T-helper 2 cell treated with Interferon-gamma antibody and Interleukin-4, amounts not matched to agents 5 μg/mL and 100 μg/mL, for 36 hours (primary cell): ENCODE measurements at regions not wholly inside any gene's neighbourhood (a gene's known extent, or its start where the extent isn't known, plus 50 kb on each side); places are given as distances from the start of the nearest gene placed in this dataset.

ENCODE experiments used
- DNase-seq: peaks from one replicate; pipeline ENCODE4 v3.0.0; 2021; ENCODE audit warnings: low spot score
- H3K27ac Mint-ChIP-seq: one replicate; pipeline ENCODE4 v1.8.0; 2021; ENCODE audit warnings: mild to moderate bottlenecking, mixed read lengths
- H3K27me3 Mint-ChIP-seq: one replicate; pipeline ENCODE4 v1.8.0; 2021; ENCODE audit warnings: low read depth, mixed read lengths
- H3K36me3 Mint-ChIP-seq: one replicate; pipeline ENCODE4 v1.8.0; 2021; ENCODE audit warnings: low read depth, mixed read lengths
- H3K4me1 Mint-ChIP-seq: one replicate; pipeline ENCODE4 v1.8.0; 2021; ENCODE audit warnings: low read depth, mixed read lengths
- H3K4me3 Mint-ChIP-seq: one replicate; pipeline ENCODE4 v1.8.0; 2022; ENCODE audit warnings: mild to moderate bottlenecking, moderate library complexity, mixed read lengths
- H3K9me3 Mint-ChIP-seq: one replicate; pipeline ENCODE4 v1.8.0; 2021; ENCODE audit warnings: mixed read lengths

DNA sequence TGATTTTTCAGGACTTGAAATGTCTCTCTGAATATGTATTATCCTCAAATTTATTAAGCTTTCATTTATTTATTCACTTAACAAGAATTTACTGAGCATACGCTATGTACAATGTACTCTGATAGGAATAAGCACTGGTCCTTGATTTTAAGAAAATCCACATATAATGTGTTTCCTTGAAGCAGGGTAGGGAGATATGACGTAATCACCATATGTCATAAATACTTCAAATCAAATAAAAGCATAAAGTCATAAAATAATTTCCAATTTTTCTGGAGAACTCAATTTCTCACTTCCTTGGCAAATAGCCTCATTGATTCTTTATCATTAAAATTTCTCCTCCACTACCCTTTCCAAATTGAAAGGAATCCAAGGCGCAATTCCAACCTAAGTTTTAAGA is 177.8 kb upstream of the GAP43 start:
- H3K27ac Mint-ChIP-seq: no peak overlapping the region
- no peaks in the 10 kb centered on the region for H3K27me3 Mint-ChIP-seq
- H3K36me3 Mint-ChIP-seq: no peaks in the 10 kb centered on the region
- no peaks in the 10 kb centered on the region for H3K4me1 Mint-ChIP-seq
- H3K9me3 Mint-ChIP-seq: no peaks in the 10 kb centered on the region
- DNase-seq: no peak
- H3K4me3 Mint-ChIP-seq: no peak overlapping the region

DNA sequence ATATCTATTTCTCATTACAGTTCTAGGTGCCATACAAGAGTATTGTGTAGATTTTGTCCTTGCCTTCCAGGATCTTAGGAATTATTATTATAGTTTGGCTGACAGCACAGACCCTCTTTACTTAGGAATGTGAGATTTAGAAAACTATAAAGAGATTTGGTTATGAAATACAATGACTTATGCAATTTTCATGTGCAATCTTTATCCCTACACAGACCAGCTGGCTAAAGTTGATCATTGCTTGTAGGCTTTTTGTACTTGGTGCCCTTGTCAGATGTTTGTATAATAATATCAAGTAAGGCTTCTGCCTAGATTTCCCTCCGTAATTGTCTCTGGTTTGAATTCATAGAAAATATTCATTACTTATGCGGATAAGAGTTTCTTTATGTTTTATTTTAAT is 174.5 kb upstream of the GAP43 start:
- H3K9me3 Mint-ChIP-seq: no peaks in the 10 kb centered on the region
- no peaks in the 10 kb centered on the region for H3K27me3 Mint-ChIP-seq
- H3K4me1 Mint-ChIP-seq: no peaks in the 10 kb centered on the region
- no peaks in the 10 kb centered on the region for H3K36me3 Mint-ChIP-seq
- DNase-seq: no peak
- H3K27ac Mint-ChIP-seq: no peak overlapping the region
- no peak overlapping the region for H3K4me3 Mint-ChIP-seq

DNA sequence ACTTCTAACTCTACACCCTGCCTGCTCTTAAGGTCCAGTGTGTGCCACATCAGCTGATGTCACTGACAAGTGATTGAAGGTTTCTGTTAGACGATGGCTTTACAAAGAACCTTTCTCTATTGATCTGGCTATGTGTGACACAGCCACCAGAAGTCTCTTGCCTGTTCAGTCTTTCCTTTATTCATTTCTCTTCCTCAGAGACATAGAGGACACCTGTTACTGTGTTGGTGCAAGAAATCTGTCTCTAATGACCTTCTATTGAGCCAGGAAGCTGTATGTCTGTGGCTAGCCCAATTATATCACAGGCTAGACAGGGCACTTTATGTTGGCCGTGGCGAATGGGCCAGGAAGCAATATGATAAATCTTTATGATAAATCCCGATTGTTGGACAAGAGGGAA is 173.3 kb upstream of the GAP43 start:
- Mint-ChIP-seq H3K27ac (no peak overlapping the region), H3K27me3 (no peaks in the 10 kb centered on the region), H3K36me3 (no peaks in the 10 kb centered on the region), H3K4me3 (no peak overlapping the region), H3K9me3 (no peaks in the 10 kb centered on the region), H3K4me1 (no peaks in the 10 kb centered on the region)
- DNase-seq: no peak

DNA sequence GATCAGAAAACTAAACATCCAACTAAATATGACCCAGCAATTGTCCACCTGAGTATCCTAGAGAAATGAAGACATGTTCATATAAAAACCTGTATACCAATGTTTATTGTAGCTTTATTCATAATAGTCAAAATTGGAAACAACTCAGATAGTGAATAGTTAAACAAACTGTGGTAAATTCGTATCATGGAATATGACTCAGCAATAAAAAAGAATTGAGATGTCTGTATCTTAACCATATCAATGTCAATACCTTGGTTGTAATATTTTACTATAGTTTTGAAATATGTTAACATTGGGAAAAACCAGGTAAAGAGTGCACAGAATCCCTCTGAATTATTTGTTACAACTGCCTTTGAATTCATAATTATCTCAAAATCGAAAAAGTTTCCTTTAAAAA is 159.3 kb upstream of the GAP43 start:
- H3K27ac Mint-ChIP-seq: no peak overlapping the region
- DNase-seq: no peak

DNA sequence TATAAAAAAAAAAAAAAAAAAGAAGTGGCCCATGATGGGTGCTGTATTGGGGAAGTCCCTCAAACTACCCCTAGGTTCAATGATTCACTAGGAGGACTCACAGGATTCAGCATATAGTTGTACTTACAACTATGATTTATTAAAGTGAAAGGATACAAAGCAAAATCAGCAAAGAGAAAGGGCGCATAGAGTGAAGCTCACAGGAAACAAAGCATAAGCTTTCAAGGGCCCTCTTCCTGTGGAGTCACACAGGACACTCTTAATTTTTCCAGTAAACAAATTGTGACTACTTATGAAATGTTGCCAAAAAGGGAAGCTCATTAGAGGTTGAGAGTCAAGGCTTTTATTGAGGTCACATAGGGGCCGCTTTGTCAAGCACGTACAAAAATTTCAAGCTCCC is 153.7 kb upstream of the GAP43 start:
- Mint-ChIP-seq H3K27me3 (no peaks in the 10 kb centered on the region), H3K9me3 (no peaks in the 10 kb centered on the region), H3K4me3 (no peak overlapping the region), H3K27ac (no peak overlapping the region), H3K36me3 (no peaks in the 10 kb centered on the region), H3K4me1 (no peaks in the 10 kb centered on the region)
- DNase-seq: no peak

More for the DNA sequence above, 159.3 kb upstream of the GAP43 start:
- Mint-ChIP-seq H3K9me3 (no peaks in the 10 kb centered on the region), H3K4me3 (no peak overlapping the region), H3K27me3 (no peaks in the 10 kb centered on the region), H3K36me3 (no peaks in the 10 kb centered on the region), H3K4me1 (no peaks in the 10 kb centered on the region)

DNA sequence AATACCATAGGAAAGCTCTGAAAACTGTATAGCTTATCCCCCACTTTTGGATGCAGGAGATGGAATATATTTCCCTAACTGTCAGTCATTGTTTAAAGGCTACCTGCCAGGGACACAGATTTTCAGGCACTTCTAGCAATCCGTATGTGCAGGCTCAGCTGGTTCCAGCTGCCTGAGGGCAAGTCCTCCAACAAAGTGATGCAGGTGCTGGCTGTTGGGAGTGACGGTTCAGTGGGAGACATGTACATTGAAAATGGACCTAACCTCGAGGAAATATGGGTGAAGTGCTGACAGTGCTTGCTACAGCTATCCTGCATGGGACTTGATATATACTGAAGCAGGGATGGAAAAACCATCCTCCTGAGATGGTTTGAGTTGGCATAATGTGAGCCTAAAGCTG is 153.1 kb upstream of the GAP43 start:
- Mint-ChIP-seq H3K9me3 (no peaks in the 10 kb centered on the region), H3K27me3 (no peaks in the 10 kb centered on the region), H3K36me3 (no peaks in the 10 kb centered on the region), H3K4me1 (no peaks in the 10 kb centered on the region), H3K27ac (no peak overlapping the region), H3K4me3 (no peak overlapping the region)
- no peak for DNase-seq

DNA sequence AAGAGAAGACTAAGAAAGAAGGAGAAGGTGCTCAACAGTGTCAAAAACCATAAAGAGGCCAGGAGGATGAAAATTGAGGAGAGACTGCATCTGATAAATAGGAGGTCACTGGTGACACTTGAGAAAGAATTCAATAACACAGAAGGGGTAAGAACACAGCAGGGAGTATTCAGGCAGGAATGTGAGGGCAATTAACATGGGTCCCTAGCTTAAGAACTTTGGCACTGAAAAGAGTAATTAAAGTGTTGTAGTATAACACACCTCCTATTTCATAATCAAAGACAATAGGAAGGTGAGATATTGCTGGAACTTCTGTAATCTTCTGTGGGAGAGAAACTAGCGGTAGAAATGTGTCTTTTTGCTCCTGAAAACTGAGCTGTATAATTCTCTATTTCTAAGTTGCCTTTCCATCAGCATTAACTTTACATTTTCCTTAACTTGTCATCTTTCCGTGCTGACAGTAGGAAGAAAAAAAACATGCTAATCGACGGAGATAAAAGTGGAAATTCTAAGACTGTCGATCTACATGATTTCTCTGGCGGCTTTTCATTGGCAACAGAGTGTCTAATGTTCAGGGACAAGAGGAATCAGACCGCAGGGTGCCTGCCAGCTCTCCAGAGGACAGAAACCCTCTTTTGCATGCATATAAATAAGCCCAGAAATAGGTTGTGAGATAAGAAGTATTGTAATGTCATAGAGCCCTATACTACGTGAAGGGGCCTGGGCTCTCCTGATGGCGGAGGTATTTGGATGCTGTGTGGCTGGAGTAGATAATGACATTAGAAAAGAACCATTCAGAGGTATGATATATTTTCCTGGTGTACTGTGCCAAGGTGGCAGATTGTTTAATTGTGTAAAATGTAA is 147.9 kb upstream of the GAP43 start:
- Mint-ChIP-seq H3K4me3 (no peak overlapping the region), H3K36me3 (no peaks in the 10 kb centered on the region), H3K27me3 (peaks cover 1% of the 10 kb centered on the region), H3K4me1 (no peaks in the 10 kb centered on the region), H3K27ac (no peak overlapping the region), H3K9me3 (no peaks in the 10 kb centered on the region)
- DNase-seq: no peak

DNA sequence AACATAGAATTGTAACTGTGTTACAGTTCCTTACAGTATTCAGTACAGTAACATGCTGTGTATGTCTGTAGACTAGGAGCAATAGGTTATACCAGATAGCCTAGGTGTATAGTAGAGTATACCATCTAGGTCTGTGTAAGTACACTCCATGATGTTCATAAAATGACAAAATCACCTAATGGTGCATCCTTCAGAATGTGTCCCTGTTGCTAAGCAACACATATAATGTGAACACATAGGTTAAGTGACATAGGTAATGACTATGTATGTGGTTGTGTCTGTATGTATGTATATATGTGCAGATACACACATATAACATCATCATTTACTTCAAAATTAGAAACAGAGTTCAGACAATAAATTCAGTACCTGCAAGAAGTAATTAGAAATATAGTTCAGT is 146.8 kb upstream of the GAP43 start:
- no peaks in the 10 kb centered on the region for H3K4me1 Mint-ChIP-seq
- no peaks in the 10 kb centered on the region for H3K9me3 Mint-ChIP-seq
- DNase-seq: no peak
- no peak overlapping the region for H3K4me3 Mint-ChIP-seq
- peaks cover 1% of the 10 kb centered on the region for H3K27me3 Mint-ChIP-seq
- H3K27ac Mint-ChIP-seq: no peak overlapping the region
- no peaks in the 10 kb centered on the region for H3K36me3 Mint-ChIP-seq

DNA sequence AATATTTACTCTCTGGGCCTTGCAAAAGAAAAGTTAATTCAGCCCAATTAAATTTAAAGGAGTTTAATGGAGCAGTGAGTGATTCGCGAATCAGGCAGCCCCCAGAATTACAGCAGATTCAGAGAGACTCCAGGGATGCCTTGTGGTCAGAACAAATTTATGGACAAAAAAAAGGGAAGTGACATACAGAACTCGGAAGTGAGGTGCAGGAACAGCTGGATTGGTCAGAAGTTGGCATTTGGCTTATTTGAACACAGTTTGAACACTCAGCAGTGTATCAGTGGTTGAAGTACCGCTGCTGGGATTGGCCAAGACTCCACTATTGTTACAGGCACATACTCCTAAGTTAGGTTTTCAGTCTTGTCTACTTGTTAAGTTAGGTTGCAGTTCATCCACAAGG is 145.0 kb upstream of the GAP43 start:
- no peak for DNase-seq
- H3K27ac Mint-ChIP-seq: no peak overlapping the region
- H3K4me3 Mint-ChIP-seq: no peak overlapping the region
- peaks cover 1% of the 10 kb centered on the region for H3K27me3 Mint-ChIP-seq
- H3K9me3 Mint-ChIP-seq: no peaks in the 10 kb centered on the region
- no peaks in the 10 kb centered on the region for H3K36me3 Mint-ChIP-seq
- no peaks in the 10 kb centered on the region for H3K4me1 Mint-ChIP-seq

DNA sequence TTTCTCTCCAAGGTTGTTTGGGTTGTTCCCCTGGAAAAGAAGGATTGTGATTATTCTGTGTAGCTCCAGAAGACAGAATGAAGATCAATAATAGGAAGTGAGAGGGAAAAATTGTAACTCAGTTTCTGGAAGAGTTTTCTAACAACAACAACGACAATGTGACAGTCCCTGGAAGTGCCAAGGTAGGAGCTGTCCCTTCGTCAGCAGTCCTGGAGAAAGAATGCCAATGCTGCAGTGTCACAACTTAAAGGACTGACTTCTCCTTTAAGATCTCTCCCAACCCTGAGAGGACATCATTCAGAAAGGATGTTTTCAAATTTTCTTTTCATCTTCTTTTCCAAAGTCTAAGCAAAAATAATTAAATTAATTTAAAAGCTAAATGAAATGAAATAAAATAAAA is 136.4 kb upstream of the GAP43 start:
- H3K36me3 Mint-ChIP-seq: no peaks in the 10 kb centered on the region
- no peaks in the 10 kb centered on the region for H3K4me1 Mint-ChIP-seq
- no peaks in the 10 kb centered on the region for H3K9me3 Mint-ChIP-seq
- H3K27ac Mint-ChIP-seq: no peak overlapping the region
- no peaks in the 10 kb centered on the region for H3K27me3 Mint-ChIP-seq
- H3K4me3 Mint-ChIP-seq: no peak overlapping the region
- DNase-seq: no peak

DNA sequence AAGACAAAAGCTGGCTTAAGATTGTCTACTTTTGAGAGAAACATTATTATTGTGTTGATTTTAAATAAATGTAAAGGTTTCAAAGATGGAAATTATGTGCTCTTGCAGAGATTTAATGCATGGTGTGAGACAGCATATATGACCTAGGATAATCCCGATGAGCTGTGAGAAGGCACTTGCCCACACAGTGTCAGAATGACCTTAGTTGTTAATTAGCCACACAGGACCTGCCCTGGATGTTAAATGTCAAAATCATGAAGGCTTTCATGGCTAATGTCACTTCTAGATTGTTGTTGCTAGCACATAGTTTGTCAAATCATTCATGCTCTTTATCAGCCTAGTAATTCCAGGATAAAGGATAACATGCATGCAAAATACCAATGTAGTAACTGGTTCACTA is 135.3 kb upstream of the GAP43 start:
- Mint-ChIP-seq H3K4me1 (no peaks in the 10 kb centered on the region), H3K4me3 (no peak overlapping the region), H3K27me3 (peaks cover 2% of the 10 kb centered on the region), H3K36me3 (no peaks in the 10 kb centered on the region), H3K27ac (no peak overlapping the region), H3K9me3 (no peaks in the 10 kb centered on the region)
- DNase-seq: no peak

DNA sequence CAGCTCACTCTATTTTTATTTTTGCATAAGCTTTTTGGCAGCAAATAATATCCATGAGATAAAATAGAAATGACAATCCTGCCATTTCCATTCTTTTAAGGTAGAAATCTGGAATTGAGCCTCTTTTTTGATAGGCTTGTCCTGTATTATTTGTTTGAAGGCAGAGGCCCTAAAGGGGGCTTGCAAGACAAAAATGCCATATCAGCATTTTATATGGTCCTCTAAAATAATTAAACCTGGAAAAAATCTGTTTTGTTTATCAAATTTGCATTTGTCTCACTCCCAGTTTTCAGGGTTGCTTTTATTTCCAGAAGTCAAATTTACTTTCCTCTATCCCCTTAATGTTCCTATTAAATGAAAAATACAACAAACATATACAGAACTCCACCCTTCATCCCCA is 134.9 kb upstream of the GAP43 start:
- H3K27me3 Mint-ChIP-seq: peaks cover 4% of the 10 kb centered on the region
- no peaks in the 10 kb centered on the region for H3K36me3 Mint-ChIP-seq
- H3K9me3 Mint-ChIP-seq: no peaks in the 10 kb centered on the region
- H3K4me1 Mint-ChIP-seq: no peaks in the 10 kb centered on the region
- DNase-seq: no peak
- no peak overlapping the region for H3K4me3 Mint-ChIP-seq
- no peak overlapping the region for H3K27ac Mint-ChIP-seq

DNA sequence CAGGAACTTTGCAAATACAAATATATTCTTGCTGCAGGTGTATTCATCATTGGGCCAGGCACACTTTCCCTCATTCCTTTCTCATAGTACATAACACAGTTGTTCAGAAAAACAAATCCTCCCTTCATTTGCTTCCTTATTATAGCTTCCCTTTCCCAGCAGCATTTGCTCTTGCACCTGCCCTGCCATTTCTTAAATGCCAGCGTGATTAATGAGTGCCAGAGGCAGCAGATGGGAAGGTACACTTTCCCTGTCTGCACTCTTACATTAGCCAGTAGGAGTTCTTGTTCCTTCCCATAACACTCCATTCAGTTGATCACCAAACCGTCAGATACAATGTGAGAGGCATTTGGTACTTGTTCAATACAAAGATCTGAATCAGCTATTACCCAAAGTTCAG is 128.5 kb upstream of the GAP43 start:
- no peaks in the 10 kb centered on the region for H3K36me3 Mint-ChIP-seq
- DNase-seq: no peak
- H3K4me1 Mint-ChIP-seq: no peaks in the 10 kb centered on the region
- no peak overlapping the region for H3K27ac Mint-ChIP-seq
- peaks cover 4% of the 10 kb centered on the region for H3K27me3 Mint-ChIP-seq
- no peak overlapping the region for H3K4me3 Mint-ChIP-seq
- no peaks in the 10 kb centered on the region for H3K9me3 Mint-ChIP-seq

DNA sequence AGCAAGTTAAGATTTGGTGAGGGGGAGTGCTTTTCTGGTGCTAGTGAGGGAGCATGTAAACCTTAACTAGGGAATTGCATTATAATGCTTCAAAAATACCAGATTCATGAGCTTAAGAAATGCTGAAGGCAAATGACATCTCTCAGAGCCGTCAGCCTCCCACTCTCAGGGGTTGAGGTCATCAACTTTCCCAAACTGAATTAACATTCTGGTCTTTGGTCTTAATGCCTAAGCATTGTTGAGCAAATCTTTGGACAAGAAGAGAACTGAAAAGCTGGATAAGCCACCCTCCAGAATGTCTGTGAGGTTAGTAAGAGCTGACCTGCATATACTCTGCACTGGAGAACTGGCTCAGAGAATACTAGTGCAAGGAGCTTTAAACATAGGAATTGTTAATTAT is 124.9 kb upstream of the GAP43 start:
- Mint-ChIP-seq H3K27me3 (no peaks in the 10 kb centered on the region), H3K4me3 (no peak overlapping the region), H3K27ac (no peak overlapping the region), H3K4me1 (no peaks in the 10 kb centered on the region), H3K9me3 (no peaks in the 10 kb centered on the region), H3K36me3 (no peaks in the 10 kb centered on the region)
- DNase-seq: no peak

DNA sequence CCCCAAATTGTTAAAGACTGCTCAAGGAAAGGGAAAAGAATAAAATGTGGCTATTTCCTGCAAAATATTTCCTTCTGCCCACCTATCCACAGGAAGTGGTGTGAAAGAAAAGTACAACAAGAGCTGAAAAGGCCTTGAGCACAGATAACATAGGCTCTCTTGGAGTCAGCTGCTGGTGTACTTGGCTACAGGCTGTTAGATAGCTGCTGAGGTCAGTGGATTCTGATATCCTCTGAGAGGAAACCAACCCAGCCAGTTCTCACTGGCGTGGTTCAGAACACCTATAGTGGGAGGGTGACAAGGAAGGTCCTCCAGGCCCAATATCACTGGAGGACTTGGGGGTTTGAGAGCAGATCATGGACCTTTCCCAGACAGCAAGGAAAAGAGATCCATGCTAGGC is 124.4 kb upstream of the GAP43 start:
- no peaks in the 10 kb centered on the region for H3K9me3 Mint-ChIP-seq
- DNase-seq: no peak
- H3K4me3 Mint-ChIP-seq: no peak overlapping the region
- no peaks in the 10 kb centered on the region for H3K36me3 Mint-ChIP-seq
- H3K27ac Mint-ChIP-seq: no peak overlapping the region
- H3K4me1 Mint-ChIP-seq: no peaks in the 10 kb centered on the region
- no peaks in the 10 kb centered on the region for H3K27me3 Mint-ChIP-seq
